ENCODE measurements at regions not wholly inside any gene's neighbourhood (a gene's known extent, or its start where the extent isn't known, plus 50 kb on each side); places are given as distances from the start of the nearest gene placed in this dataset.
"Not testable (repeated sequence)": the region's sequence is repeated elsewhere in the genome, so short reads cannot be mapped to it uniquely, and the experiment has no call there.

- no peak for TF ChIP-seq CTCF (IDR thresholded peaks at IDR 0.05; ENCODE audit: unreplicated experiment in 3 of 3)
- no peaks in the 10 kb centered on the region for H3K9me3 Mint-ChIP-seq
- no peaks in the 10 kb centered on the region for H3K36me3 Mint-ChIP-seq (ENCODE audit: low read depth)
- no peak overlapping the region for H3K27ac Mint-ChIP-seq
- H3K4me1 Mint-ChIP-seq: no peaks in the 10 kb centered on the region
- H3K27me3 Mint-ChIP-seq (ENCODE audit: low read depth): no peaks in the 10 kb centered on the region
- H3K4me3 Mint-ChIP-seq: no peak overlapping the region
These were observed 256.1 kb downstream of the ZWINT start for GRCh38 chr10:56104923-56105322.

- H3K4me1 Mint-ChIP-seq: no peaks in the 10 kb centered on the region
- no peak for TF ChIP-seq CTCF (IDR thresholded peaks at IDR 0.05; ENCODE audit: unreplicated experiment in 3 of 3)
- no peak overlapping the region for H3K4me3 Mint-ChIP-seq
- H3K27me3 Mint-ChIP-seq (ENCODE audit: low read depth): no peaks in the 10 kb centered on the region
- H3K9me3 Mint-ChIP-seq: no peaks in the 10 kb centered on the region
- no peak overlapping the region for H3K27ac Mint-ChIP-seq
- H3K36me3 Mint-ChIP-seq (ENCODE audit: low read depth): no peaks in the 10 kb centered on the region
These were observed 256.6 kb downstream of the ZWINT start for GRCh38 chr10:56104487-56104886.

GRCh38 chr10:56096226-56096517, 264.9 kb downstream of the ZWINT start:
- Mint-ChIP-seq H3K36me3 (ENCODE audit: low read depth) (no peaks in the 10 kb centered on the region), H3K27ac (no peak overlapping the region), H3K4me1 (no peaks in the 10 kb centered on the region), H3K27me3 (ENCODE audit: low read depth) (no peaks in the 10 kb centered on the region), H3K4me3 (no peak overlapping the region), H3K9me3 (peaks cover 6% of the 10 kb centered on the region)
- no peak for TF ChIP-seq CTCF (IDR thresholded peaks at IDR 0.05; ENCODE audit: unreplicated experiment in 3 of 3)

- Mint-ChIP-seq H3K27me3 (ENCODE audit: low read depth) (no peaks in the 10 kb centered on the region), H3K4me3 (no peak overlapping the region), H3K4me1 (no peaks in the 10 kb centered on the region), H3K27ac (no peak overlapping the region), H3K9me3 (peaks cover 6% of the 10 kb centered on the region), H3K36me3 (ENCODE audit: low read depth) (no peaks in the 10 kb centered on the region)
- no peak for TF ChIP-seq CTCF (IDR thresholded peaks at IDR 0.05; ENCODE audit: unreplicated experiment in 3 of 3)
These were observed 265.4 kb downstream of the ZWINT start for GRCh38 chr10:56095506-56096225.

- not testable (repeated sequence) for H3K4me3 Mint-ChIP-seq; H3K27ac Mint-ChIP-seq; H3K27me3 Mint-ChIP-seq (ENCODE audit: low read depth); H3K4me1 Mint-ChIP-seq; H3K36me3 Mint-ChIP-seq (ENCODE audit: low read depth)
- peaks cover 18% of the 10 kb centered on the region for H3K9me3 Mint-ChIP-seq
These were observed 267.4 kb downstream of the ZWINT start for GRCh38 chr10:56093645-56094044.

GRCh38 chr10:56091872-56092271, 269.2 kb downstream of the ZWINT start:
- Mint-ChIP-seq H3K9me3 (peaks cover 22% of the 10 kb centered on the region), H3K4me3 (no peak overlapping the region), H3K27ac (no peak overlapping the region), H3K36me3 (ENCODE audit: low read depth) (no peaks in the 10 kb centered on the region), H3K4me1 (no peaks in the 10 kb centered on the region), H3K27me3 (ENCODE audit: low read depth) (no peaks in the 10 kb centered on the region)
- no peak for TF ChIP-seq CTCF (IDR thresholded peaks at IDR 0.05; ENCODE audit: unreplicated experiment in 3 of 3)

All from nephron (organoid).